Calu3 (cell line): ENCODE measurements at regions not wholly inside any gene's neighbourhood (a gene's known extent, or its start where the extent isn't known, plus 50 kb on each side); places are given as distances from the start of the nearest gene placed in this dataset.

Experiments used
- BruUV-seq: library from RNA; stranded (reverse); fragments of 400-500 nt; replicated peaks from 2 replicates; lab custom pipeline; 2021; lab: Mats Ljungman, UMichigan
- CTCF ChIA-PET: fragments of 300-600 bp; sonication (Branson Sonifier 250); formaldehyde crosslinking; loops from one replicate; lab custom pipeline; 2022; ENCODE audit warnings: antibody characterized with exemption; lab: Charles Lee
- DNase-seq: peaks from one replicate; pipeline ENCODE4 v3.0.0; 2022
- H3K27ac Mint-ChIP-seq: one replicate; pipeline ENCODE4 v1.8.0; 2022; ENCODE audit warnings: mixed read lengths; ENCODE audit not compliant: unreplicated experiment
- H3K27me3 Mint-ChIP-seq: one replicate; pipeline ENCODE4 v1.8.0; 2022; ENCODE audit warnings: mixed read lengths; ENCODE audit not compliant: unreplicated experiment
- H3K36me3 Mint-ChIP-seq: one replicate; pipeline ENCODE4 v1.8.0; 2022; ENCODE audit warnings: mild to moderate bottlenecking, moderate library complexity, mixed read lengths; ENCODE audit not compliant: insufficient read depth, unreplicated experiment
- H3K4me1 Mint-ChIP-seq: one replicate; pipeline ENCODE4 v1.8.0; 2022; ENCODE audit warnings: mild to moderate bottlenecking, low read depth, mixed read lengths; ENCODE audit not compliant: unreplicated experiment
- H3K4me3 Mint-ChIP-seq: one replicate; pipeline ENCODE4 v1.8.0; 2022; ENCODE audit warnings: mild to moderate bottlenecking, low read depth, moderate library complexity, mixed read lengths; ENCODE audit not compliant: unreplicated experiment
- H3K9me3 Mint-ChIP-seq: one replicate; pipeline ENCODE4 v1.8.0; 2022; ENCODE audit warnings: low read depth, mixed read lengths; ENCODE audit not compliant: unreplicated experiment
- intact Hi-C: fragments of 100-400 bp; cut with micrococcal nuclease; formaldehyde crosslinking; loops from one replicate; pipeline ENCODE4 v1.10.0; 2022; ENCODE audit not compliant: unreplicated experiment
- TF ChIP-seq, protein P1 (sequence below): fragments of 200-600 bp; IDR thresholded peaks from one replicate; pipeline ENCODE4 v1.8.0; 2022; ENCODE audit warnings: antibody characterized with exemption; ENCODE audit not compliant: unreplicated experiment

DNA sequence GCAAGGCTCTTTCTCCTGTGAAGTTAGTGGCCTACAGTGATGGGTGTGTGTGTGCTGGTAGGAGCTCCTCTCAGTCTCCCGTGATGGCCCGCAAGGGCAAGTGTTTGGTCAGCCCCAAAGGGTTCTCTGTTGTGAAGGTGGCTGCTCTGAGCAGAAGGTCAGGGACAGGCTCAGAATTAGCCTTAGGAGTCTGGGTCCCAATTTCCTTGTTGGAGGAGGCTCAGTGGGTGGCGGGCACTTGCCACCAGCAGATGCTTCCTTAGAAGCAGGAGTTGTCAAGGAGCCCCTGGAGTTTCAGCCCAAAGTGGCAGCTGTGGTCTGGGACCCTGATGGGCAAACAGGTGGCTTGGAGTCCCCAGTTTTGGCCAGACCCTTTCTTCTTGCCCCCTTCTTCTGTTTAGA lies 154.4 kb downstream of the MACROH2A1 start:
- TF ChIP-seq, protein P1, sequence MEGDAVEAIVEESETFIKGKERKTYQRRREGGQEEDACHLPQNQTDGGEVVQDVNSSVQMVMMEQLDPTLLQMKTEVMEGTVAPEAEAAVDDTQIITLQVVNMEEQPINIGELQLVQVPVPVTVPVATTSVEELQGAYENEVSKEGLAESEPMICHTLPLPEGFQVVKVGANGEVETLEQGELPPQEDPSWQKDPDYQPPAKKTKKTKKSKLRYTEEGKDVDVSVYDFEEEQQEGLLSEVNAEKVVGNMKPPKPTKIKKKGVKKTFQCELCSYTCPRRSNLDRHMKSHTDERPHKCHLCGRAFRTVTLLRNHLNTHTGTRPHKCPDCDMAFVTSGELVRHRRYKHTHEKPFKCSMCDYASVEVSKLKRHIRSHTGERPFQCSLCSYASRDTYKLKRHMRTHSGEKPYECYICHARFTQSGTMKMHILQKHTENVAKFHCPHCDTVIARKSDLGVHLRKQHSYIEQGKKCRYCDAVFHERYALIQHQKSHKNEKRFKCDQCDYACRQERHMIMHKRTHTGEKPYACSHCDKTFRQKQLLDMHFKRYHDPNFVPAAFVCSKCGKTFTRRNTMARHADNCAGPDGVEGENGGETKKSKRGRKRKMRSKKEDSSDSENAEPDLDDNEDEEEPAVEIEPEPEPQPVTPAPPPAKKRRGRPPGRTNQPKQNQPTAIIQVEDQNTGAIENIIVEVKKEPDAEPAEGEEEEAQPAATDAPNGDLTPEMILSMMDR, result no peak
- DNase-seq, result no peak
- Mint-ChIP-seq H3K4me3 (no peak overlapping the region), H3K27me3 (peaks cover 13% of the 10 kb centered on the region), H3K9me3 (no peaks in the 10 kb centered on the region), H3K36me3 (peaks cover 4% of the 10 kb centered on the region), H3K4me1 (peaks cover 23% of the 10 kb centered on the region), H3K27ac (no peak overlapping the region)
- intact Hi-C loops, result loop anchor here (5.0 kb wide), 1 partner anchor 83 kb away; no protein-coding TSS in a partner anchor
- no TSS peak for BruUV-seq
- CTCF ChIA-PET, result interaction anchor here (0.6 kb wide), 1 partner anchor 36 kb away, joined by 3 read pairs; no protein-coding TSS in a partner anchor

DNA sequence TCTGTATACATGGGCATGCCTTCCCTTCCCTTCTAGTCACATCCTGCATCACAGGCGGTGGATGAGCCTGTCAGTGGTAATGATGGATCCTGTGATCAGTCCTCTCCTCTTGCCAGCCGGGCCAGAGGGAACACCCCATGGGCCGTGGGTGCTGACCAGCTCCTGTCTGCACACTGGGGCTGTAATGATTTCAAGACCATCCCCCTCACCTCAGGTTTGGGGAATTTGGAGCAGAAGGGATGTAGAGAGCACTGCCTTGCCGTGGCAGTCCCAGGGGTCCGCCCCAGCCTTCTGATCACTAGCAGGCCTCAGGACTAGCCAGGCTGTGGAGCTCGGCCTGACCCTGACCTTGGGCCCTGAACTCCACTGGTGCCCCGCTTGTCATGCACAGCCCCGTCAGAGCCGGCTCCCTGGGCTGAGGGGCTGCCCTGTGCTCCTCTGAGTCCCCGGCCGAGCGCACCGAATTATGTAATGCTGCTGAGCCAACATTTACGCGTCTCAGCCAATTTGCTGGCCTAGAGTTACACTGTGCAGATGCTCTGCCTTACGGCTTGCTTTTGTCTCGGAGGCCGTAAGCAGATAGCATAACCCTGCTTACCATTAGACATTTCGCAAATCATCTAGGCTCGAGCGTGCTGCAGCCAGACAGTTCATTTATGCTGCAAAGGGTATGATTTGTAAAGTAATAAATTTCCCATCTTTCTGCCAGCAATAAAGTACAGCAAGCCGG lies 155.3 kb downstream of the MACROH2A1 start:
- H3K27me3 Mint-ChIP-seq, result peaks cover 13% of the 10 kb centered on the region
- H3K4me1 Mint-ChIP-seq, result peaks cover 23% of the 10 kb centered on the region
- no peak for DNase-seq
- H3K27ac Mint-ChIP-seq, result no peak overlapping the region
- H3K36me3 Mint-ChIP-seq, result peaks cover 4% of the 10 kb centered on the region
- no peaks in the 10 kb centered on the region for H3K9me3 Mint-ChIP-seq
- H3K4me3 Mint-ChIP-seq, result no peak overlapping the region
- intact Hi-C loops, result no loop called here
- no TSS peak for BruUV-seq
- TF ChIP-seq, protein P1, result no peak
- CTCF ChIA-PET, result interaction anchor here (0.6 kb wide), 1 partner anchor 35 kb away, joined by 3 read pairs; no protein-coding TSS in a partner anchor

DNA sequence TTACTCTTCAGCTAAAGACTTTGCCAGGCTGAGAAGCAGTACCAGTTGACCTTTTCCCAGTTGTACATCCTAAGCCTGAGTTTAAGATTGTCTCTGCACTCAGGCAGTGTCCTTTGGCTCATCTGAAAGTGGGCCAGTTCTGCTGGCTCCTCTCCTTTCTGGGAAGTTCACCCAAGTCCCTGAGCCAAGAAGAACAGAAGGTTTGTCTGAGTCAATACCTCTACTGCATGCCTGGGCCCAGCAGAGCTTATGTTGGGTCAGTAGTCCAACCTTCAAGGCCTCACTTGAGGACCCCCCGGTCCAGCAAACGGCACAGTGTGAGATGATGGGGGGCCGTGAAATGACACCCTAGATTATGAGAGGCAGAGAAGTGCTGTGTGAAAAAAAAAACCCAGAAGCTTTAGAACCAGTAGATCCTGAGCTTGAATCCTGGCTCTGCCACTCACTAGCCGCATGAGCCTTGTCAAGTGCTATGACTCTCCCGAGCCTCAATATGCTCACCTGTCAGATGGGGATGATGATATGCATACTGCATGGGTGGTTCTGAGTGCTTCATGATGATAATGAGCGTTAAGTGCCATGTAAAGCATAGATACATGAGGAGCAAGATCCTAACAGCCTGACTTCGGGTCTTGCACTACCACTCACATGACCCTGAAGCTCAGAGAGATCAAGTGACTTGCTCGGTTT lies 156.0 kb downstream of the MACROH2A1 start:
- DNase-seq, result no peak
- intact Hi-C loops, result no loop called here
- BruUV-seq, result no TSS peak
- no peaks in the 10 kb centered on the region for H3K9me3 Mint-ChIP-seq
- peaks cover 23% of the 10 kb centered on the region for H3K4me1 Mint-ChIP-seq
- H3K36me3 Mint-ChIP-seq, result peaks cover 4% of the 10 kb centered on the region
- H3K4me3 Mint-ChIP-seq, result no peak overlapping the region
- H3K27ac Mint-ChIP-seq, result no peak overlapping the region
- CTCF ChIA-PET, result no interaction called here
- H3K27me3 Mint-ChIP-seq, result peaks cover 17% of the 10 kb centered on the region
- TF ChIP-seq, protein P1, result no peak

DNA sequence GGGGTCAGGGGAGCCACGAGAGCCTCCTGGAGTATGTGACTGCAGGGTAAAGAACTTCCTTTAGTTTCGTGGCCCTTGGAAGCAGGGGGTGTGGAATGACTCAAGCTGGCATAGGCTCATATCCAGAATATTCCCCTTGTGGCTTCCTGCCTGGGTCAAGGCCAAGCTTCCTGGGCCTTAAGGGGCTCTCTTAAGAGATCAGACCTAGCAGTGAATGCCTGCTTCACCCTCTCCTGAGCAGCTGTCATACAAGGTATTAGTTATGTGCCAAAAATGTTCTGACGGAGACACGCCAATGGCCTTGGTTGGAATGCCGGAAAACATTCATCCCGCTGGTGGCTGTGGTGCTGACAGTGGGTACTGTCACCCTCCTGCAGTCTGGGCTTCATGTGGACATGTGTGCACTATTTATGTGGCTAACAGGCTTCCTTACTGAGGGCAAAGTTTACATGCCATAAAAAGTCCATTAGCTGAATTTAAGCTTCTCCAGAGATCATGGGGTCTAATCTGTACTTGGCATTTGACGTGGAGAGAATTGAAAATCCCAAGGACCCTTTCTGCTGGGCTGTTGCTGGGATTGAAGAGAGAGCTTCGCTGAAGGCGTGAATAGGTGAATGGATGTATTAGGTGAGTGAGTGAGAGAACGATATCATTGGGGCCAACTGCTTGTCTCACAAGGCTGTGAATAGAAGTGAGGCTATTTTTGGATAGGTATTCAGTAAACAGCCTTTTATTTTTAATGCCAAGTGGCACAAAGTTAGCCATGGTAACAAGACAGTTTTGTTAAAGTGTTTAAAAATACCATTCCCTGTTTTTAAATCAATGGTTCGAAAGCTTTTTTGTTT lies 156.8 kb downstream of the MACROH2A1 start:
- DNase-seq, result no peak
- CTCF ChIA-PET, result no interaction called here

More for the DNA sequence above, 156.8 kb downstream of the MACROH2A1 start:
- H3K4me3 Mint-ChIP-seq, result no peak overlapping the region
- peaks cover 4% of the 10 kb centered on the region for H3K36me3 Mint-ChIP-seq
- no TSS peak for BruUV-seq
- TF ChIP-seq, protein P1, result no peak
- peaks cover 19% of the 10 kb centered on the region for H3K4me1 Mint-ChIP-seq
- intact Hi-C loops, result no loop called here
- H3K27ac Mint-ChIP-seq, result no peak overlapping the region
- H3K9me3 Mint-ChIP-seq, result no peaks in the 10 kb centered on the region
- peaks cover 25% of the 10 kb centered on the region for H3K27me3 Mint-ChIP-seq
